ENCODE measurements at regions not wholly inside any gene's neighbourhood (a gene's known extent, or its start where the extent isn't known, plus 50 kb on each side); places are given as distances from the start of the nearest gene placed in this dataset.
"Not testable (repeated sequence)": the region's sequence is repeated elsewhere in the genome, so short reads cannot be mapped to it uniquely, and the experiment has no call there.

GRCh38 chr5:127216143-127216542, 74.5 kb upstream of the MEGF10 start:
- no peak for DNase-seq

- no peak for DNase-seq
These were observed 73.5 kb upstream of the MEGF10 start for GRCh38 chr5:127216898-127217675.

GRCh38 chr5:127221936-127222335, 68.7 kb upstream of the MEGF10 start:
- DNase-seq = not testable (repeated sequence)

GRCh38 chr5:127222571-127223156, 67.9 kb upstream of the MEGF10 start:
- DNase-seq = not testable (repeated sequence)

- no peak for DNase-seq
These were observed 67.2 kb upstream of the MEGF10 start for GRCh38 chr5:127223256-127223974.

- DNase-seq = no peak
These were observed 62.7 kb upstream of the MEGF10 start for GRCh38 chr5:127227881-127228280.

- peak; percentile 17 for DNase-seq
These were observed 61.9 kb upstream of the MEGF10 start for GRCh38 chr5:127228540-127229184.

- peak; percentile 57 for DNase-seq
These were observed 61.3 kb upstream of the MEGF10 start for GRCh38 chr5:127229185-127229889.

- no peak for DNase-seq
These were observed 59.5 kb upstream of the MEGF10 start for GRCh38 chr5:127231118-127231517.

- DNase-seq = no peak
These were observed 57.0 kb upstream of the MEGF10 start for GRCh38 chr5:127233590-127233989.

GRCh38 chr5:127235136-127235535, 55.5 kb upstream of the MEGF10 start:
- DNase-seq = no peak

GRCh38 chr5:127236254-127236653, 54.3 kb upstream of the MEGF10 start:
- no peak for DNase-seq
